Thymus (tissue), 11 donors: ENCODE measurements at regions not wholly inside any gene's neighbourhood (a gene's known extent, or its start where the extent isn't known, plus 50 kb on each side); places are given as distances from the start of the nearest gene placed in this dataset.
"Not testable (repeated sequence)": the region's sequence is repeated elsewhere in the genome, so short reads cannot be mapped to it uniquely, and the experiment has no call there.

Experiments used
- DNase-seq, 9 donors: peaks; one replicate each; pipeline ENCODE4 v3.0.0-alpha.2; 2013; ENCODE audit warnings: low spot score in 9 of 9, low read depth in 6 of 9, missing footprints in 1 of 9
- H3K27ac ChIP-seq, 2 donors: one replicate each; pipeline ENCODE4 v1.5.1; 2013; ENCODE audit warnings: control low read depth in 1 of 2, low read depth in 1 of 2, low read length in 1 of 2, mild to moderate bottlenecking in 1 of 2, moderate library complexity in 1 of 2
- H3K27me3 ChIP-seq, 2 donors: one replicate each; pipeline ENCODE4 v1.5.1; 2013; ENCODE audit warnings: low read length in 1 of 2; ENCODE audit not compliant: control insufficient read depth in 2 of 2, insufficient read depth in 1 of 2
- H3K36me3 ChIP-seq, 2 donors: one replicate each; pipeline ENCODE4 v1.5.1; 2013; ENCODE audit warnings: low read length in 1 of 2, mild to moderate bottlenecking in 1 of 2, moderate library complexity in 1 of 2; ENCODE audit not compliant: control insufficient read depth in 2 of 2, insufficient read depth in 2 of 2
- H3K4me1 ChIP-seq, 2 donors: one replicate each; pipeline ENCODE4 v1.5.1; 2013; ENCODE audit warnings: low read length in 2 of 2; ENCODE audit not compliant: control insufficient read depth in 2 of 2, insufficient read depth in 2 of 2
- H3K4me3 ChIP-seq, 2 donors: one replicate each; pipeline ENCODE4 v1.5.1; 2013; ENCODE audit warnings: low read length in 2 of 2, control low read depth in 1 of 2, mild to moderate bottlenecking in 1 of 2
- H3K9me3 ChIP-seq, 2 donors: one replicate each; pipeline ENCODE4 v1.5.1; 2013; ENCODE audit warnings: low read length in 1 of 2, mild to moderate bottlenecking in 1 of 2; ENCODE audit not compliant: control insufficient read depth in 2 of 2, insufficient read depth in 1 of 2
- WGBS: extraction: QIAGEN DNeasy Blood & Tissue Kit; methylation state at CpG from one replicate; pipeline ENCODE4 v1.1.7; 2013; 5-methylcytosine and 5-hydroxymethylcytosine counted together
- donor health status: healthy.

- H3K27ac ChIP-seq, H3K4me1 ChIP-seq, H3K4me3 ChIP-seq, H3K27me3 ChIP-seq, H3K36me3 ChIP-seq, DNase-seq: not testable (repeated sequence)
- peaks cover 0 to 18% of the 10 kb centered on the region in 2 donors for H3K9me3 ChIP-seq
Observed at GRCh38 chr2:13673821-13674220, 957.1 kb downstream of the TRIB2 start.

- DNase-seq = no peak
- WGBS = 73% methylated on average over 2 of the region's 2 CpGs
- H3K36me3 ChIP-seq = no peaks in the 10 kb centered on the region
- no peak overlapping the region for H3K27ac ChIP-seq
- no peaks in the 10 kb centered on the region for H3K4me1 ChIP-seq
- no peaks in the 10 kb centered on the region for H3K27me3 ChIP-seq
- peaks cover 0 to 18% of the 10 kb centered on the region in 2 donors for H3K9me3 ChIP-seq
- H3K4me3 ChIP-seq = no peak overlapping the region
Observed at GRCh38 chr2:13676269-13676668, 956.2 kb upstream of the LRATD1 start.

GRCh38 chr2:13681936-13682335 is 950.6 kb upstream of the LRATD1 start:
- H3K27ac ChIP-seq = no peak overlapping the region
- peaks cover 0 to 10% of the 10 kb centered on the region in 2 donors for H3K9me3 ChIP-seq
- H3K27me3 ChIP-seq = no peaks in the 10 kb centered on the region
- DNase-seq = no peak
- no peaks in the 10 kb centered on the region for H3K36me3 ChIP-seq
- no peaks in the 10 kb centered on the region for H3K4me1 ChIP-seq
- H3K4me3 ChIP-seq = no peak overlapping the region

DNA sequence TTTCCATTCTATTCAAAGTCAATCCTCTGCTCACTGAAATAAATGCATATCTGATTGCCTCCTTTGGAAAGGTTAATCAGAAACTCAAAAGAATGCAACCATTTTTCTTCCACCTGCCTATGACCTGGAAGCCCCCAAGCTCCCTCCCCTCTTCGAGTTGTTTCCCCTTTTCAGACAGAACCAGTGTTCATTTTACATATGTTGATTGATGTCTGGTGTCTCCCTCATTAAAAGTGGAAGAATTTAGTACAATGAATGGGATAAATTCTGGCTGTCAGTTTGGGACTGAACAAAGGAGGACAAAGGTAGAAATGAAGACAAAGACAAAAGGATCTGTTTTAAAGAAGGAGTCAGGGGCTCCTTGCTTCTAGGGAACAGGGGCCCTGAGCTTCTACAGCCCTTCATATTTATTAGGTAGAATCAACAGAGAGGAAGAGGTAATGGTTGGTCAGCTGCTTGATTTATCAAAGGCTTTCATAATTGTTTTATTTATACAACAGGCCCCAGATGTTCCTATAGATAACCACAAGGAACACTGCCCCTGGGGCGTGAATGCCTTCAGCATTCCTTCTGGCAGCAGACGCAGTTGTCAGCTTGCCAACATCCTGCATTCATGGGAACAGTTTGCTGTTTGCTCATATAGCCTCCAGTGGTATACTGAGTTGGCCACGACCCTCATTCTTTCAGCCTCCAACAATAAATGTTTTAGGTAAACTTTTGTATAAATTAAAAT is 949.8 kb upstream of the LRATD1 start:
- no peak for DNase-seq
- WGBS = 73% methylated on average over 4 of the region's 4 CpGs
- Histone ChIP-seq H3K4me3 (no peak overlapping the region), H3K4me1 (no peaks in the 10 kb centered on the region), H3K36me3 (no peaks in the 10 kb centered on the region), H3K27me3 (no peaks in the 10 kb centered on the region), H3K9me3 (peaks cover 0 to 8% of the 10 kb centered on the region in 2 donors), H3K27ac (no peak overlapping the region)

- Histone ChIP-seq H3K9me3 (peaks cover 0 to 4% of the 10 kb centered on the region in 2 donors), H3K4me1 (no peaks in the 10 kb centered on the region), H3K27ac (no peak overlapping the region), H3K27me3 (no peaks in the 10 kb centered on the region), H3K36me3 (no peaks in the 10 kb centered on the region), H3K4me3 (no peak overlapping the region)
- 89% methylated on average over 1 of the region's 1 CpG for WGBS
- DNase-seq = no peak
Observed at GRCh38 chr2:13686262-13686661, 946.3 kb upstream of the LRATD1 start.

DNA sequence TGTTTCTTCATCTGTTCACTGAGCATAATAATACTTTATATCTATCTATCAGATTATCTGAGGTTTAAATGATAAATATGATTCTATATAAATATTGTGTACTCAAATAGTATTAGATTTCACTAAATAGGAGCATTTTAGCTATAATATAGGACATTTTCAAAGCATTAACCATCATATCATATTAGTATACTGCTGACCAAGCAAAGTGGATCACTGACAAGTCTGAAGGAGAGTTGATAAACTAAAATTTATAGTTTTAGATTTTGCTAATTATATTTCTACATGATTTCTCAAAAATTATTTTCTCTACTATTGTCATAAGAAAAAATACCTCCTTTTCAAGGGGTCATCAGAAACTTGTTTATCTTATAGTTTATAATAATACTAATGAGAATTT is 937.8 kb upstream of the LRATD1 start:
- Histone ChIP-seq H3K27ac (no peak overlapping the region), H3K4me3 (no peak overlapping the region), H3K27me3 (no peaks in the 10 kb centered on the region), H3K9me3 (no peaks in the 10 kb centered on the region), H3K36me3 (no peaks in the 10 kb centered on the region), H3K4me1 (no peaks in the 10 kb centered on the region)
- DNase-seq = no peak

DNA sequence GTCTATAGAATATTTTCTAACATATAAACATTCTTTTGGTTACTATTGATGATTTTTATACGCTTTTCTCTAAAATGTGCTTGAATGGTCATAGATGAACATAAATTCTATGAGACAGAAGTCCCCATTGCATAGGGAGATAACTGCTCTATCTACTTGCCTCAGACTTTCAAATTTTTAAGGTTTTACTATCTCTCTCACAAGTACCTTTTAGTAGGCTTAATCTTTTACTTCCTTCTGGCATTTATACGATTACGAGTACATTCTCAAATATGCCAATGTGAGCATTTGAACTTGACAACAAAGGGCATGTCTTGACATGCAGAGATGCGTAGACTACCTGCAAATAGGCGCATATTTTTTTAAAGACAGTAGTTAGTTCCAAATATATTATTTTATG is 935.9 kb upstream of the LRATD1 start:
- H3K27ac ChIP-seq = no peak overlapping the region
- H3K27me3 ChIP-seq = no peaks in the 10 kb centered on the region
- no peak overlapping the region for H3K4me3 ChIP-seq
- H3K4me1 ChIP-seq = no peaks in the 10 kb centered on the region
- no peaks in the 10 kb centered on the region for H3K9me3 ChIP-seq
- WGBS = 91% methylated on average over 5 of the region's 5 CpGs
- DNase-seq = no peak
- H3K36me3 ChIP-seq = no peaks in the 10 kb centered on the region

- DNase-seq = no peak
- Histone ChIP-seq H3K4me3 (no peak overlapping the region), H3K27ac (no peak overlapping the region), H3K36me3 (no peaks in the 10 kb centered on the region), H3K27me3 (no peaks in the 10 kb centered on the region), H3K4me1 (no peaks in the 10 kb centered on the region), H3K9me3 (no peaks in the 10 kb centered on the region)
- 63% methylated on average over 1 of the region's 1 CpG for WGBS
Observed at GRCh38 chr2:13698847-13699246, 933.7 kb upstream of the LRATD1 start.

GRCh38 chr2:13699939-13700338 is 932.6 kb upstream of the LRATD1 start:
- 69% methylated on average over 4 of the region's 4 CpGs for WGBS

GRCh38 chr2:13711154-13711553 is 921.4 kb upstream of the LRATD1 start:
- DNase-seq = no peak
- H3K27me3 ChIP-seq = no peaks in the 10 kb centered on the region
- no peaks in the 10 kb centered on the region for H3K9me3 ChIP-seq
- WGBS = 89% methylated on average over 2 of the region's 2 CpGs
- no peak overlapping the region for H3K27ac ChIP-seq
- H3K4me3 ChIP-seq = no peak overlapping the region
- H3K4me1 ChIP-seq = no peaks in the 10 kb centered on the region
- H3K36me3 ChIP-seq = no peaks in the 10 kb centered on the region

More at GRCh38 chr2:13699939-13700338, 932.6 kb upstream of the LRATD1 start:
- H3K27ac ChIP-seq, H3K4me3 ChIP-seq, H3K27me3 ChIP-seq, H3K4me1 ChIP-seq, H3K36me3 ChIP-seq, DNase-seq, H3K9me3 ChIP-seq: not testable (repeated sequence)
